ENCODE measurements at regions not wholly inside any gene's neighbourhood (a gene's known extent, or its start where the extent isn't known, plus 50 kb on each side); places are given as distances from the start of the nearest gene placed in this dataset.
"Not testable (repeated sequence)": the region's sequence is repeated elsewhere in the genome, so short reads cannot be mapped to it uniquely, and the experiment has no call there.

DNA sequence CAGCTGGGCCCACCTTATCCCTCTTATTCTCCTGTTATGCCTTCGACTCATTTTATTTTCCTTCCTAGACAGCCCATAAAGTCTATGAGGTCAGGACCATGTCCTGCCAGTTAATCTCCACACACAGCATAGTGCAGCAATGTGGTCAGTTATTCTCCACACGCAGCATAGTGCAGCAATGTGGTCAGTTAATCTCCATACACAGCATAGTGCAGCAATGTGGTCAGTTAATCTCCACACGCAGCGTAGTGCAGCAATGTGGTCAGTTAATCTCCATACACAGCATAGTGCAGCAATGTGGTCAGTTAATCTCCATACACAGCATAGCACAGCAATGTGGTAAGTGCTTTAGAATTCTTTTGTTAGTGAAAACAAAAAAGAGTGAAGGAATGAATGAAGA lies 77.8 kb downstream of the TEX36 start:
- in situ Hi-C loops (cut with MboI; ENCODE audit: low pct_unique_long_range_greater_than_20kb, low sequenced_read_pairs) = no loop called here

DNA sequence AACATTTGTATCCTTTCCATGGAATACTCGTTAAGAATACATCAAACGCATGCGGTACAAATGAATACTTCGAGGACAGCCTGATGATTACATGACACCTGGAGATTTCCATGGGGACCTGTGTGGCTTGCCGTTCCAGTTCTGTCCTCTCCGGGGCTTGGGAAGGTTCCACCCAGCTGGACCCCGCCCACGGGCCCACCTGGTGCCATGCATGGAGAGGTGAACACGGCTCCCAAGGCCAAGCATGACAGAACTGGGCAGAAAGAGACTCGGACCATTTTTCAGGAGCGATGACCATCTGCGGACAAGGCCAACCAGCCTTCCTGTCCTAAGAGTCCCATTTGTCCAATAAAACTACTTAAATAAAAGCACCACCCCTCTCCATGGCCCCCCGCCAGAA lies 80.1 kb downstream of the TEX36 start:
- in situ Hi-C loops (cut with MboI; ENCODE audit: low pct_unique_long_range_greater_than_20kb, low sequenced_read_pairs) = no loop called here
- DNase-seq = no peak

More for the DNA sequence above, 77.8 kb downstream of the TEX36 start:
- DNase-seq = no peak

DNA sequence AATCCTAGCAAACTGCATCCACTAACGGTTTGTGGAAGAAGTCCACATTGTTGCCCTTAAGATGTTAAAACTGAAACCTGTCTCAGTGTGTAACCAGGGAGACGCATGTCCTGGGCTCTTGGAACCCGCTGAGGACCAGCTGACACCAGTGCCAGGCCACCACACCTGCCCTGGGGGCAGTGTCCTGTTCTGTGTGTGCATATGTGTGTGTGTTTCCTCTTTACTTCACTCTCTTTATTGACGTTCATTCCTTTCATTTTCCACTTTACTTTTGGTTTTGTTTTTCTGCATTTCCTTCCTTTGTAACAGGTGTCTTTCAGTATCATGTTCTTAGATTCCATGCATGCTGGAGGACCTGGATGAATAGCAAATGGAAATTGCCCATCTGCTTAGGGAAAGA lies 83.8 kb downstream of the TEX36 start:
- no peak for DNase-seq

DNA sequence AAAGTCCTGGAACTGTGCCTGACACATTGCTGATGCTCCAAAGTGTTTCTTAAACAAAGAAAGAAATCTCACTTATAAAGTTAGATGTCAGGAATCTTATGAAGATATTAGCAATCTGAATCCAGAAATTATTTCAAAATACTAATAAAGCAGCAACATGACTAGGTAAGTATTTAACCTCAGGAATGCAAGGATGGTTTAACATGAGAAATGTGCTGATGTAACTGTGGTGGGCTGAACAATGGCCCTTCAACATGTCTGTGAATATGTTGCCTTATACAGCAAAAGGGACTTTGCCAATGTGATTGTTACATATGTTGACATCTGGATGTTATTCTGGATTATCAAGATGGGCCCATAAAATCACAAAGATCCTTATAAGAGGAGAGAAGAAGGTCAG lies 87.1 kb downstream of the TEX36 start:
- no peak for DNase-seq
- in situ Hi-C loops (cut with MboI; ENCODE audit: low pct_unique_long_range_greater_than_20kb, low sequenced_read_pairs) = no loop called here

More for the DNA sequence above, 83.8 kb downstream of the TEX36 start:
- in situ Hi-C loops (cut with MboI; ENCODE audit: low pct_unique_long_range_greater_than_20kb, low sequenced_read_pairs) = no loop called here

DNA sequence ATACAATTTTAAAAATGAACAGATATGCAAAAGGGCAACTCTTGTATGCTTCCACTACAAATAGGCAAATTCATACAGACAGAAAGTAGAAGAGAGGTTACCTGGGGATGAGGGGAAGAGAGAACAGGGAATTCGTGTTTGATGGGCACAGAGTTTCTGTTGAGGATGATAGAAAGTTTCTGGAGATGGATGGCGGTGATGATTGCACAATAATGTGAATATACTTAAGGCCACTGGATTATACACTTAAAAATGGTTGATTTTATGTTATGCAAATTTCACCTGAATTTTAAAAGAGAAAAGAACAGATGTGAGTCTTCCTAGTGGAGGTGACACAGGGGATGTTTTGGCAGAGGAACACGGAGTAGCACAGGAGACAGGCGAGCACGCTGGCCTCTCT lies 89.3 kb downstream of the TEX36 start:
- in situ Hi-C loops (cut with MboI; ENCODE audit: low pct_unique_long_range_greater_than_20kb, low sequenced_read_pairs) = no loop called here
- DNase-seq = no peak

DNA sequence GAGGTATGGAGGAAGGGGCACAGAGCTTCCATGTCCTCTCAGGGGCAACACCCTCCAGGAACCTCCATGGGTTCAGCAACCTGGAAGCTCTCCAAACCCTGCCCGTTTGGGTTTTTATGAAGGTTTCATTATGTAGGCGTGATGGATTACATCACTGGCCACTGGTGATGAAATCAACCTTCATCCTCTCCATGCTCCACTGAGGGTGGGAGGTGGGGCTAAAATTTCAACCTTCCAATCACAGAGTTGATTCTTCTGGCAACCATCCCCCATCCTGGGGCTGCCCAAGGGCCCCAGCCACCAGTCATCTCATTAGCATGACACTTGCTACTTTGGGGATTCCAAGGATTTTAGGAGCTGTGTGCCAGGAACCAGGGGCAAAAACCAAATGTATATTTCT lies 90.1 kb downstream of the TEX36 start:
- no peak for DNase-seq
- in situ Hi-C loops (cut with MboI; ENCODE audit: low pct_unique_long_range_greater_than_20kb, low sequenced_read_pairs) = no loop called here

DNA sequence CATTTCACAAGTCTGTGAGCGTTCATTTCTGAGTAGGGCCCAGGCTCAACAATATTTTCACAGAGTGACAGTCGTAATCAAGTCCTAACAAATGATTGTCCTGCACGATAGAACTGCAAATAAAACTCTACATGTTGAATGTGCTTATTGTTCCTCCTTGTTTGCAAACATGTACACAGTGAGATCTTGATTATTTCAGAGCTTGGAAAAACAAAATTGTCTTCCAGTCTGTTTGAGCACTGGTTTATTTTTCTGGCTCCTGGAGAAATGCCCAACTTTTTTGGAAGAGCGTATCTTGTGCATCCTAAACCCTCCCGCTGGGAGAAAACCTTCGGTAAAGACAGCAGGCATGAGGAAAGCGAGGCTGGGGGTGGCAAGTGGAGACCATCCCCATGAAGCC lies 91.1 kb downstream of the TEX36 start:
- in situ Hi-C loops (cut with MboI; ENCODE audit: low pct_unique_long_range_greater_than_20kb, low sequenced_read_pairs) = no loop called here
- DNase-seq = no peak

DNA sequence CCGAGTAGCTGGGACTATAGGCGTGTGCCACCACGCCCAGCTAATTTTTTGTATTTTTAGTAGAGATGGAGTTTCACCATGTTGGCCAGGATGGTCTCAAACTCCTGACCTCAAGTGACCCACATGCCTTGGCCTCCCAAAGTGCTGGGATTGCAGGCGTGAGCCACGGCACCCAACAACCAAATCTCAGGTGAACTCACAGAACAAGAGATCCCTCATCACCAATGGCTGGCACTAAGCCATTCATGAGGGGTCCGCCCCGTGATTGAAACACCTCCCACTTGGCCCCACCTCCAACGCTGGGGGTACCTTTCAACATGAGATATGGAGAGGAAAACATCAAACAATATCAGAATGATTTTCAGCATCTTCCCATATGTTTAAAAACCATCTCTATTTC lies 94.2 kb downstream of the TEX36 start:
- DNase-seq; in situ Hi-C loops (cut with MboI; ENCODE audit: low pct_unique_long_range_greater_than_20kb, low sequenced_read_pairs): not testable (repeated sequence)

DNA sequence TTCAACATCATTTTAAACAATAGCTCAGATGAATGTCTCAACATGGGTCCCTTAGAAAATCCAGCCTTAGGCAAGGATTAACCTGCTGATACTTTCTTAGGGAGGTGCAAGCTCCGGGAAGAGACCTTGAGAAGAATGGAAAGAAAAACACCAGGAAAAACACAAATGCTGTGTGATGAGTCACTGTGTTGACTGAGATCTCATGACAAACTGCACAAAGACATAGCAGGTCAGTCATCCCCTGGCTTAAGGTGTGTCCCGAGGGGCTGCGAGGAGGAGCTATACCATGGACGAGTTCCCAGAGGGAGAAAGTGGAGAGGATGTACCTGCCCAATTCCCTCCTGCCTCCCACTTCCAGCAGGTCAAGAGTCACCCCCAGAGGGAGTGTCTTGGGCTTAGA lies 98.0 kb downstream of the TEX36 start:
- no peak for DNase-seq
- in situ Hi-C loops (cut with MboI; ENCODE audit: low pct_unique_long_range_greater_than_20kb, low sequenced_read_pairs) = no loop called here

DNA sequence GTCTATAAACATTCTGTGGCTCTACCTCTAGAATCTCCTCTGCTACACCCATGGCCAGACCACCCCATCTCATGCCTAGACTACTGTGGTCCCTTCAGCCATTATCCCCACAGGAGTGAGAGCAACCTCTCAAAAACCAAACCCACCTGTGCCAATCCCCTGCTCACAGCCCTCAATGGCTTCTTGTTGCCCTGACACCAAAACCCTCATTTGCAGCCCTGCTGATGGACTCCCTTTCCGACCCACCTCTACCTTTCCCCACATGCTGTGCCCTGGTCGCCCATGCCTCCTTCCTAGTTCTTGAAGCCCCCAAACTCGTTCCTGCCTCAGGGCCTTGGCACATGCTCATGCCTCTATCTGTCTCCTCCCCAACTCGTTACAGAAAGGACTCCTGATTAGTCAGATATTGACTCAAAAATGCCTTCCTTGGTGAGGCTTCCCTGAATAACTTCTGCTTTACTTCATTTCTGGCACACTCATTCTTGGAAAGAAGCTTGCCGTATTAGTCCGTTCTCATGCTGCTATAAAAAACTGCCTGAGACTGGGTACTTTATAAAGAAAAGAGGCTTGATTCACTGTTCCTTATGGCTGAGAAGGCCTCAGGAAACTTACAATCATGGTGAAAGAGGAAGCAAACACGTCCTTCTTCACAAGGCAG lies 104.2 kb downstream of the TEX36 start:
- in situ Hi-C loops (cut with MboI; ENCODE audit: low pct_unique_long_range_greater_than_20kb, low sequenced_read_pairs) = no loop called here
- no peak for DNase-seq

DNA sequence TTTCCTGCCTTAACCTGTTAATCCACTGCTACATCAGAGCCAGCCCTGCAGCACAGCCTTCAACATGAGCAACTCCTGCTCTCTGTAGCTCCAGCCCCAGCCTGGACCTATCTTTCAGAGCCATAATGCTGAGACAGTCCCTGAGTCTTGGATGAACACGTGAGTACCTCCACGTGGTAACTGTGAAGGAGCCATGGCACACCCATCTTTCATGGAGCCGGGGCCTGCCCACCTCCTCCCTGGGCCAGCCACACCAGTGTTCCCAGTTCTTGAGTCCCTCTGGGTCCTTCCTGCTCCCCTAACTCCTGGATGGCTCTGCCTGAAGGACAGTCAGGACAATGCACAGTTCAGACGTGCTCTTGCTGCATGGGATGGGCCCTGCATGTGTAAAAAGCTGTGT lies 107.1 kb downstream of the TEX36 start:
- in situ Hi-C loops (cut with MboI; ENCODE audit: low pct_unique_long_range_greater_than_20kb, low sequenced_read_pairs) = no loop called here
- no peak for DNase-seq

DNA sequence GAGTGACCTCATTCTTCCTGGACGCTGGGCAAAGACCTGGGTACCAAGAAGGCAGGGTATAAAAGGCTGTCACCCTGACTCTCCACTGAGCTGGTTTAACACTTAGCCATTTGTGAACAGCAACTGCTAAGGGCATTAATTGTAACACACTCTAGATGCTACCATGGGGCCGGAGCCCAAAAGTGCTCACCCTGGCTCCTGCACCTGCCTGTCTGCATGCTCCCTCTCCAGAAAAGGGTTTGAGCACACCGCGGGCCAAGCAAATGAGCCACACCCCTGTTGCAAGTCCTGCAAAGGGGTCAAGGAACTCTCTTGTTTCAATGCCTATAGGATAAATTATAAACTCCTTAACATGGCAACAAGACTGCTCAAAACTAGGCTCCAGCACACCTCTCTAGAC lies 114.8 kb downstream of the TEX36 start:
- in situ Hi-C loops (cut with MboI; ENCODE audit: low pct_unique_long_range_greater_than_20kb, low sequenced_read_pairs) = no loop called here
- DNase-seq = no peak

DNA sequence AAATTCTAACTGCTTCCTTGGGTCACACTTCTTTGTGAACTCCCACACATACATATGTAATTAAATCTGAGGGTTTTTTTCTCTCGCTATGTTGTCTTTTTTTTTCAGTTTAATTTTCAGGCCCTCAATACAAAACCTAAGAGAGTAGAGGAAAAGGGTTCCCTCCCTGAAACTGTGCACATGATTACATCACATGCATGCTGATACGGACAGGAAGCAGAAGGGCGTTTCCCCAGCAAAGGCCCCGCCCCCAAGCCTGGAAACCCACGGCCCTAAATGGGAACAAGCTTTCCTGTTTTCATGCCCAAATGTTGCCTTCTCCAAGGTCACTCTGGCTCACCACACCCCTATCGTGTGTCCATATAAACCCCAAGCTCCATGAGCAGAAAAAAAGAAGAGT lies 115.4 kb downstream of the TEX36 start:
- DNase-seq = no peak
- in situ Hi-C loops (cut with MboI; ENCODE audit: low pct_unique_long_range_greater_than_20kb, low sequenced_read_pairs) = no loop called here

DNA sequence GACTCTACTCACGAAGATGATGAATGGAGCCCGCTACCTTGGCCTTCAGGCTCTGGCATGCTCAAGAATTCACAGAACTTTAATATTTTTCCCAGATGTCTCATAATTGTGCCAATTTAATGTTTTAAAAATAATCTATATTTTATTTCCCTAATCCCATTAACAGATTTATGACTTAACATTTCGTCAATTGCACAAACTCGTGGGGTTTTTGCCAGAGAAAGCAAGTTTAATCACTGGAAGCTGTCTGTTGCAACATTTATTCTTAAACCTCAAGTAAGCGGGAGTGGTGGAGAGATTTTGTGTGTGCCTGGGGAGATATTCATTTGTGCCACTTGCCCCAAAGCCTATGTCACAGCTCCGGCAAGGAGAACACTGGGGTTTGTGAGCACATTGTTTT lies 117.9 kb downstream of the TEX36 start:
- no peak for DNase-seq
- in situ Hi-C loops (cut with MboI; ENCODE audit: low pct_unique_long_range_greater_than_20kb, low sequenced_read_pairs) = no loop called here

DNA sequence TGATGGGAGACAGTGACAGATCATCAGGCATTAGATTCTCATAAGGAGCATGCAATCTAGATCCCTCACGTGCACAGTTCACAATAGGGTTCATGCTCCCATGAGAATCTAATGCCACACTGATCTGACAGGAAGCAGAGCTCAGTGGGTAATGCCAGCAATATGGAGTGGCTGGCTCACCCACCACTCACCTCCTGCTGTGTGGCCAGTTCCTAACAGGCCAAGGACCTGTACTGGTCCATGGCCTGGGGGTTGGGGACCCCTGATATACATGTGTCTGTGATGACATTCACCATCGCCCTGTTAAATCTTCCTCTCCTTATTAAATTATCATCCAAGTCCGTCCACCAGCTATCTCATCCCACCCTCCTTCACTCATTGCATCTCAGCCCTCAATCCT lies 118.4 kb downstream of the TEX36 start:
- DNase-seq = no peak
- in situ Hi-C loops (cut with MboI; ENCODE audit: low pct_unique_long_range_greater_than_20kb, low sequenced_read_pairs) = no loop called here

DNA sequence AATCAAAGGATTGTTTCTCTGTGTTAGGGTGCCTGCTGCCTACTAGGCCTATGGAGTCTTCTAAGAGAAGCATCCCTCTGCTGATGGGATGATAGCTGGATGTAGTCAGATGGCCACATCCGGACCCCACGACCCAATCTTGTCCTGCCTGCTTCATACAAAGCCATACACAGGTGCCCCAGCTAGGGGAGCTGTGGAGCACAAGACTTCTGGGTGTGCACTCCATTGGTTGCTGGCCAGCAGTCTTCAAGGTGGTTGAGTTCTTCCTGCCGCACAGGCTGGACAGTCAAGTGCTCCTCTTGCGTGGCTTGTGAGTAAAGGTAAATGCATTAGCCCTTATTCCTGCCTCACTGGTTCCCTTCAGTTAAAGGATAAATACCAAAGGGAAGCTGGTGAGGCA lies 120.2 kb downstream of the TEX36 start:
- in situ Hi-C loops (cut with MboI; ENCODE audit: low pct_unique_long_range_greater_than_20kb, low sequenced_read_pairs) = no loop called here
- DNase-seq = no peak

DNA sequence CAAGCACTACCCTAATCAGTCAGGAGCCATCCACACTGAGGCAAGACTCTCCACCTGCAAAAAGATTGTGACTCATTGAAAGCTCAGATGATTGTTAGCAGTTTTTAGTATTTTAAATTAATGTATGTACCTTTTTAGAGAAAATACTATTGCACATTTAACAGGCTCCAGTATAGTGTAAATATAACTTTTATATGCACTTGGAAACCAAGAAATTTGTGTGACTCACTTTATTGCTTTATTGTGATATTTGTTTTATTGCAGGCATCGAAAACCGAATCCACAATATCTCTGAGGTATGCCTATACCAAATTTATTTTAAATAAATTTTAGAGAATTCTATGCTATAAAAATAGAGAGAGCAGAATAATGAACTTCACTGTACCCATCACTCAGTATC lies 122.0 kb downstream of the TEX36 start:
- in situ Hi-C loops (cut with MboI; ENCODE audit: low pct_unique_long_range_greater_than_20kb, low sequenced_read_pairs) = no loop called here
- no peak for DNase-seq

DNA sequence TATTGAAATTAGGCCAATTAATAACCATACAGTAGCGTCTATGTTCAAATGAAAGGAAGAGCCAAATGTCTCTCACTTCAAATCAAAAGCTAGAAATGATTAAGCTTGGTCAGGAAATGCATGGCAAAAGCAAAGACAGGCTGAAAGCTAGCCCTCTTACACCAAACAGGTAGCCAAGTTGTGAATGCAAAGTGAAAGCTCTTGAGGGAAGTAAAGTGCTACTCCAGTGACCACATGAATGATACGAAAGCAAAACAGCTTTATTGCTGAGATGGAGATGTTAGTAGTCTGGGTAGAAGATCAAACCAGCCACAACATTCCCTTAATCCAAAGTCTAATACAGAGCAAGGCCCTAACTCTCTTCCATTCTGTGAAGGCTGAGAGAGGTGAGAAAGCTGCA lies 123.8 kb downstream of the TEX36 start:
- no peak for DNase-seq
- in situ Hi-C loops (cut with MboI; ENCODE audit: low pct_unique_long_range_greater_than_20kb, low sequenced_read_pairs) = no loop called here

DNA sequence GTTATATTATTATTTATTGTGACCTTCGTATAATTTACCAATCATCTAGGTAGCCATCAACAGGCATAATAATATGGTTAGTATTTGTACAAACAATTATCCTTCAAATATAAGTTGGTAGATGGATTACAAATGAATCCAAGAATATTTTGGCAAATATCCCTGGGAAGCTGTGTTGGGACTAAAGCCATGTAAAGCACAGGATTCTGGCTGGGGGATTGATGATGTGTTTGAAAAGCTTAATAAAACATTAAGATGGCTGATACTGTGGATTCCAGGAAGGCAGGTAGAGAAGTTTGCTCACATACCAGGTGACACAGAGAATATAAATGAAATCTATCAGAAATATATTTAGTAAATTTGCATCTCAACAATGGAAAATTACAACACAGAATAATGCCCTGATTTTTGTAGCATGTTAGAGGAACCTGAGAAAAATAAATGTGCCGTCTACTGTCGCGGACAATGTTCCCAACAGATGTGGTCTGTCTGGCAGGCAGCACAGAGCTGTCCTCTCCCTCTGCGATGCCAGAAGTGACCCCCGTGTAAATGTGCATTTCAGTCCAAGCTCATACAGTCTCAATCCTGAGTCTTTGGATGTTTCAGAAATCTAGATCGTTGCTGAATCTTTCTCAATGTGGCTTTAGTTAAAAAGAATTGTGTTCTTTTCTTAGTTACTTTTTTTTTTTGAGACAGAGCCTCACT lies 125.0 kb downstream of the TEX36 start:
- in situ Hi-C loops (cut with MboI; ENCODE audit: low pct_unique_long_range_greater_than_20kb, low sequenced_read_pairs) = no loop called here
- no peak for DNase-seq

DNA sequence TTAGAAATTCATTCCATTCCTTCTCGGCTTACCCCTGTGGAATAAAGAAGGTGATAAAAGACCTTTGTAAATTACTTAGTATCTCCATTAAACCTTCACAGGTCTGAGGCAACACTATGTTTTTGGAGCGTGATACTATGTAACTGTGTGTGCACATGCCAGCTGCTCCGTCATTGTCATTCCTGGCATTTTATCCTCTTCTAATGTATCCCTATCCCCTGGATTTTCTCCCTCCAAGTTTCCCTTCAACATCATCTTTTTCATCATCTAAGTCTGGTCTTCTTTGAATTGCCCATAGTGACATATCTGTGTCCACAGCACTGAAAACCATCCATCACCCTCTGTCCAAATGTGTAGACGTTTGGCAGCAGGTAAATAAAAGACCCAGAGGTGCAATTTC lies 125.7 kb downstream of the TEX36 start:
- in situ Hi-C loops (cut with MboI; ENCODE audit: low pct_unique_long_range_greater_than_20kb, low sequenced_read_pairs) = no loop called here
- no peak for DNase-seq

DNA sequence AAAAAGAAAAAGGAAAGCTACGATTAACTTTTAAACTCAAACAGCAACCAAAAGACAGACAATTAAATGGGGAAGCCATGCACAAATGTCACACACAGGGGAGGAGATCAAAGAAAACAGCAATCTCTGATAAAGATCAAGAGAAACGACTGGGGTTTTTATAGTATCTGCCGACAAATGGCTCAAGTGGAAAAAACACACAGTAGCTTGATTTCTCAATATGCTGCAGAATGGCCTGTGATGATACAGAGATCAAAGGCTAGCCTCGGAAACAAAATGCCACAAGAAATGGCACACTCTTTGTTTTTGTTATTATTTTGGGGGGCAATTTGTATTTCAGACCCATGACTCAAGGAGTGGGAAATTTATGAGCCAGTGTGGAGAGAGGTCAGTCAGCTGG lies 126.1 kb downstream of the TEX36 start:
- in situ Hi-C loops (cut with MboI; ENCODE audit: low pct_unique_long_range_greater_than_20kb, low sequenced_read_pairs) = no loop called here
- DNase-seq = no peak

All from KBM-7 (cell line).